HEK293T (cell line): ENCODE measurements at regions not wholly inside any gene's neighbourhood (a gene's known extent, or its start where the extent isn't known, plus 50 kb on each side); places are given as distances from the start of the nearest gene placed in this dataset.

Experiments used
- ARNT ChIP-seq: fragments of 450-650 bp; IDR thresholded peaks from 2 replicates; pipeline ENCODE4 v1.6.1; 2017; ENCODE audit warnings: mild to moderate bottlenecking
- BHLHE40 ChIP-seq: fragments of 450-650 bp; IDR thresholded peaks from 2 replicates; pipeline ENCODE4 v1.6.1; 2016; ENCODE audit warnings: mild to moderate bottlenecking, moderate library complexity, borderline replicate concordance
- SP1 ChIP-seq: fragments of 450-650 bp; IDR thresholded peaks from 2 replicates; pipeline ENCODE4 v1.6.1; 2017
- TARDBP ChIP-seq: fragments of 450-650 bp; IDR thresholded peaks from 2 replicates; pipeline ENCODE4 v1.6.1; 2016
- ZNF384 ChIP-seq: fragments of 450-650 bp; IDR thresholded peaks from 2 replicates; pipeline ENCODE4 v1.6.1; 2016

DNA sequence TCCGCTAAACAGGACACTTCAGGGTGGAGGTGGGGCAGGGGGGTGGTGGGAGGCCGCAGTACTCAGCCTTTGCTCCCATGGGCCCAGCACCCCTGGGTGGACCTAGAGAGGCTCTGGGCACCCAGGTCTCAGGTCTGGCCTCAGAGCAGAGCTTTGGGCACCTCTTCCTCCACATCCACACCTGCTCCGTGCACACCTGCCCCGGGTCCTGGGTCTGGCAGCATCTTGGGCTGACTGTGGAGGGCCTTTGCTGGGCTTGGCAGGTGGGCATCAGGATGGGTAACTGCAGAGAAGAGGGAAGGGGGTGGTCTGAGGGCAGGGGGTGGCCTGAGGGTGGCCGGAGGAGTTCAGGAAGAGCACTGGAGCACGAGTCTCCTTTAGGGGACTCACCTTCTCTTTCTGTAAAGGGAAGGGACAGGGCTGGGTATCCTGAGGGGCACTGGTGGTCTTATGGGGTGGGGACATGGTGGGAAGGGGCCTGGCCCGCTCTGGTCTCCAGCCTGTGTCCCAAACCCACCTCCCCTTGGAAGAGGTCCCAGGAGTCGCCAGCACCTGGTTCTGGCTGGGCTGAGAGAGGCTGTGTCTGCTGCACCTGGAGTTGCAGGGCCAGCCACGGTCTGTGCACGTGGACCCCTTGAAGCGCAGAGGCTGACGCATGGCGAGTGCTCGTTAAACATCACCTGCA lies 106.7 kb upstream of the IER5L start:
- TF ChIP-seq ARNT (no peak), BHLHE40 (no peak), SP1 (no peak), TARDBP (no peak), ZNF384 (no peak)
